ENCODE measurements at regions not wholly inside any gene's neighbourhood (a gene's known extent, or its start where the extent isn't known, plus 50 kb on each side); places are given as distances from the start of the nearest gene placed in this dataset.

DNA sequence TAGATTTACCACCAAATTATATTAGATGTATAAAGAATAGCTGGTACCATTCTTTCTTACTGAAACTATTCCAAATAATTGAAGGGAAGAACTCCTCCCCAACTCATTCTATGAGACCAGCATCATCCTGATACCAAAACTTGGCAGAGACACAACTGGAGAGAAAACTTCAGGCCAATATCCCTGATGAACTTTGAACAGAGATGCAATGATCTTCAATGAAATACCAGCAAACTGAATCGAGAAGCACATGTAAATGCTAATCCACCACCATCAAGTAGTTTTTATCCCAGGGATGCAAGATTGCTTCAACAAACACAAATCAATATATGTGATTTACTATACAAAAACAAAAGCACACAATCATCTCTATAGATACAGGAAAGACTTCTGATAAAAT lies 329.8 kb downstream of the RDH14 start:
- no peak overlapping the region for H3K18ac ChIP-seq (ENCODE audit: insufficient read length, low read depth, low read length)
- no peaks in the 10 kb centered on the region; a peak in 1 of 7 replicates for H3K36me3 Mint-ChIP-seq (ENCODE audit: insufficient read depth in 1 of 3, low read depth in 3 of 3)

More for the DNA sequence above, 329.8 kb downstream of the RDH14 start:
- H2BK15ac ChIP-seq (ENCODE audit: low read depth, low read length) = no peak overlapping the region
- TF ChIP-seq, protein P1, sequence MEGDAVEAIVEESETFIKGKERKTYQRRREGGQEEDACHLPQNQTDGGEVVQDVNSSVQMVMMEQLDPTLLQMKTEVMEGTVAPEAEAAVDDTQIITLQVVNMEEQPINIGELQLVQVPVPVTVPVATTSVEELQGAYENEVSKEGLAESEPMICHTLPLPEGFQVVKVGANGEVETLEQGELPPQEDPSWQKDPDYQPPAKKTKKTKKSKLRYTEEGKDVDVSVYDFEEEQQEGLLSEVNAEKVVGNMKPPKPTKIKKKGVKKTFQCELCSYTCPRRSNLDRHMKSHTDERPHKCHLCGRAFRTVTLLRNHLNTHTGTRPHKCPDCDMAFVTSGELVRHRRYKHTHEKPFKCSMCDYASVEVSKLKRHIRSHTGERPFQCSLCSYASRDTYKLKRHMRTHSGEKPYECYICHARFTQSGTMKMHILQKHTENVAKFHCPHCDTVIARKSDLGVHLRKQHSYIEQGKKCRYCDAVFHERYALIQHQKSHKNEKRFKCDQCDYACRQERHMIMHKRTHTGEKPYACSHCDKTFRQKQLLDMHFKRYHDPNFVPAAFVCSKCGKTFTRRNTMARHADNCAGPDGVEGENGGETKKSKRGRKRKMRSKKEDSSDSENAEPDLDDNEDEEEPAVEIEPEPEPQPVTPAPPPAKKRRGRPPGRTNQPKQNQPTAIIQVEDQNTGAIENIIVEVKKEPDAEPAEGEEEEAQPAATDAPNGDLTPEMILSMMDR (conservative IDR thresholded peaks at IDR 0.05) = no peak
- no peak overlapping the region for H3K56ac ChIP-seq (ENCODE audit: insufficient read length, low read depth, low read length)
- no peak overlapping the region for H4K8ac ChIP-seq (replicated peaks; ENCODE audit: insufficient read length, low read depth, low read length)
- H2BK5ac ChIP-seq (ENCODE audit: insufficient read length, low read length) = no peak overlapping the region
- no CpG with 5 or more reads among the region's 1 CpG for WGBS (ENCODE audit: extremely low coverage, insufficient read length, low lambda C conversion rate)
- no peak overlapping the region for H3K4me2 ChIP-seq (ENCODE audit: insufficient read depth, insufficient read length, low read length)
- no peaks in the 10 kb centered on the region for H3K23me2 ChIP-seq (ENCODE audit: insufficient read length, low read depth, low read length, poor library complexity, severe bottlenecking)
- H2BK12ac ChIP-seq (ENCODE audit: insufficient read length, low read depth, low read length) = no peak overlapping the region
- H2AFZ ChIP-seq (ENCODE audit: low read length) = no peak overlapping the region
- no peak overlapping the region for H3T11ph ChIP-seq (ENCODE audit: low read length)
- H3K27me3 ChIP-seq (ENCODE audit: insufficient read depth, low read length) = no peaks in the 10 kb centered on the region
- no peak overlapping the region for H2BK120ac ChIP-seq (ENCODE audit: low read depth, low read length, poor library complexity, severe bottlenecking)
- H4K91ac ChIP-seq (ENCODE audit: insufficient read length, low read depth, low read length) = no peak overlapping the region
- H3K4me1 ChIP-seq (ENCODE audit: insufficient read depth, low read length) = no peaks in the 10 kb centered on the region
- no peak overlapping the region for H2BK20ac ChIP-seq (ENCODE audit: low read depth, low read length, poor library complexity, severe bottlenecking)
- no peak for DNase-seq
- no peak overlapping the region for H3K27ac ChIP-seq (ENCODE audit: insufficient read length, low read depth, low read length)
- H3K9me3 ChIP-seq (ENCODE audit: control insufficient read depth, low read depth, low read length) = no peaks in the 10 kb centered on the region
- no peak overlapping the region for H3K14ac ChIP-seq (ENCODE audit: insufficient read depth, low read length)
- no peak overlapping the region for H2AK5ac ChIP-seq (ENCODE audit: insufficient read length, low read length)
- no peak overlapping the region for H4K5ac ChIP-seq (ENCODE audit: insufficient read length, low read depth, low read length)
- no peak overlapping the region for H3K23ac ChIP-seq (ENCODE audit: insufficient read length, low read depth, low read length)
- H3K79me1 ChIP-seq (ENCODE audit: insufficient read depth, low read depth, low read length, poor library complexity, severe bottlenecking) = no peaks in the 10 kb centered on the region
- H3K27me3 Mint-ChIP-seq (ENCODE audit: low read depth) = no peaks in the 10 kb centered on the region
- no peak overlapping the region for H3K4ac ChIP-seq (ENCODE audit: low read depth, low read length)
- H3K9ac ChIP-seq (ENCODE audit: extremely low read depth, insufficient read length, low read length) = no peak overlapping the region
- H3K9me3 Mint-ChIP-seq = peaks cover 0 to 3% of the 10 kb centered on the region in 2 experiments; a peak in 3 of 5 replicates
- H3K4me1 Mint-ChIP-seq = no peaks in the 10 kb centered on the region
- H4K20me1 ChIP-seq (ENCODE audit: control insufficient read depth, insufficient read depth, insufficient read length) = no peaks in the 10 kb centered on the region
- H3K27ac Mint-ChIP-seq = no peak overlapping the region
- H3K4me3 Mint-ChIP-seq = no peak overlapping the region
- H3K79me2 ChIP-seq (ENCODE audit: insufficient read depth, low read length) = no peaks in the 10 kb centered on the region
